ENCODE measurements at regions not wholly inside any gene's neighbourhood (a gene's known extent, or its start where the extent isn't known, plus 50 kb on each side); places are given as distances from the start of the nearest gene placed in this dataset.
"Not testable (repeated sequence)": the region's sequence is repeated elsewhere in the genome, so short reads cannot be mapped to it uniquely, and the experiment has no call there.

DNA sequence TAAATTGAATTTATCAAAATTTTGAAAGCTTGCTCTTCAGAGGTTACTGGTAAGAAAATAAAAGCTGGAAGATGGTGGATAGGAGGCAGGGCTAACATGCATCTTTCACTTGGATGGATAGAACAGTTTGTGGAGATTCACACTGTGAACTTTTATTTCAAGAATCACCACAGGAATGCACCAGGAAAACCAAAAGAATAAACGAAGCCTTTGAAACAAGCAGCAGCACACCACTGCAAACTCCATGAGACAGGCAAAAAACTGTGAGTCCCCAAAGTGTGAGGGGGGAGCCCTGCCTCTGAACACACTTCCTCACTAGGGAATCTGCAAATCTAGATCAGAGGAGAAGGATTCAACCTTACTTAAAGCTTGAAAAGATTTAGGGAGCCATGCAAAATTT, 122.2 kb downstream of the RTP4 start:
- H2AFZ ChIP-seq (ENCODE audit: low read depth, low read length, severe bottlenecking) = no peak overlapping the region
- no peak overlapping the region for H3K4me2 ChIP-seq (ENCODE audit: low read depth, low read length, poor library complexity, severe bottlenecking)
- H3K79me2 ChIP-seq (ENCODE audit: insufficient read depth, low read length) = no peaks in the 10 kb centered on the region
- H3K9me3 ChIP-seq (ENCODE audit: insufficient read depth, low read length) = peaks cover 10% of the 10 kb centered on the region; the same call in 1 of the 2 replicates
- no peak for TF ChIP-seq EZH2phosphoT487 (conservative IDR thresholded peaks at IDR 0.05; ENCODE audit: low read length)
- TF ChIP-seq, protein P1, sequence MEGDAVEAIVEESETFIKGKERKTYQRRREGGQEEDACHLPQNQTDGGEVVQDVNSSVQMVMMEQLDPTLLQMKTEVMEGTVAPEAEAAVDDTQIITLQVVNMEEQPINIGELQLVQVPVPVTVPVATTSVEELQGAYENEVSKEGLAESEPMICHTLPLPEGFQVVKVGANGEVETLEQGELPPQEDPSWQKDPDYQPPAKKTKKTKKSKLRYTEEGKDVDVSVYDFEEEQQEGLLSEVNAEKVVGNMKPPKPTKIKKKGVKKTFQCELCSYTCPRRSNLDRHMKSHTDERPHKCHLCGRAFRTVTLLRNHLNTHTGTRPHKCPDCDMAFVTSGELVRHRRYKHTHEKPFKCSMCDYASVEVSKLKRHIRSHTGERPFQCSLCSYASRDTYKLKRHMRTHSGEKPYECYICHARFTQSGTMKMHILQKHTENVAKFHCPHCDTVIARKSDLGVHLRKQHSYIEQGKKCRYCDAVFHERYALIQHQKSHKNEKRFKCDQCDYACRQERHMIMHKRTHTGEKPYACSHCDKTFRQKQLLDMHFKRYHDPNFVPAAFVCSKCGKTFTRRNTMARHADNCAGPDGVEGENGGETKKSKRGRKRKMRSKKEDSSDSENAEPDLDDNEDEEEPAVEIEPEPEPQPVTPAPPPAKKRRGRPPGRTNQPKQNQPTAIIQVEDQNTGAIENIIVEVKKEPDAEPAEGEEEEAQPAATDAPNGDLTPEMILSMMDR (IDR thresholded peaks at IDR 0.05; ENCODE audit: insufficient read depth, low read length, poor library complexity, severe bottlenecking) = no peak
- H3K9ac ChIP-seq (ENCODE audit: low read length) = no peak overlapping the region
- H3K36me3 ChIP-seq (ENCODE audit: low read length) = no peaks in the 10 kb centered on the region
- H4K20me1 ChIP-seq (ENCODE audit: low read depth, low read length) = no peaks in the 10 kb centered on the region
- no peaks in the 10 kb centered on the region for H3F3A ChIP-seq (ENCODE audit: insufficient read depth)
- H3K9me2 ChIP-seq (replicated peaks; ENCODE audit: insufficient read depth, low read length) = no peaks in the 10 kb centered on the region
- H3K27ac ChIP-seq (ENCODE audit: low read depth, low read length) = no peak overlapping the region
- H3K27me3 ChIP-seq (ENCODE audit: low read length) = no peaks in the 10 kb centered on the region
- no peak overlapping the region for H3K4me3 ChIP-seq (ENCODE audit: insufficient read depth, low read length, poor library complexity, severe bottlenecking)

DNA sequence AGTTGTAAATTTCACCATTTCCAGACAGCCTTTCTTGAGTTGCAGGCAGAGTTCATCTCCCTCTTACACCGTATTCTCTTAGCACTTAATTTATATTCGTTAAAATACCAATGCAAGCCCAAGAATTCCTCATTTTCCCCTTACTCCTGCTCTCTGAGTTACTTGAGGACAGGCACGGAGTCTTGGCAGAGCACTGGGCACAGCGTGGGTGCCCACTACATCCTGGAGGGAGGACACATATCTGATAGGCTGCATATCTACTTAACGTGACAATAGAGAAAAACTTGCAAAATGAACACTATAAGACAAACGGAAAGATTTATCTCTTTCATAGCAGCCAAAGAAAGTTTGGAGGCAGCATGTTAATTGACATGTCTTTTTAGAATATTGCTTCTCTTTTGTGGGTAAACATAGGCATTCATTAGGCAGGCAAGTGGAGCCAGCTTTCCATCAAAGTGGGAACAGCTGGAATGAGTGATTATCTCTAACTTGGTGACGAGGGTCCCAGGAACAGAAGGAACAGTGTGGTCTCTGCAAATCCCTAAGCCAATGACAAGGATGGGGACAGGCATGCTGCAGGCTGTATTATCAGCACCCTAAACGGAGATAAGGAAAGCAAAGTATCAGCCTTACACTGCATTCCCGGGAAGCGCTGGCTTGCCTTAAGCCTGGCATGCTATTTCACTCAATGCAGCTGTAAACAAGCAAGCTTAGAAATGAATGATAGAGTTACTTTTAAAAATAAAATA, 116.5 kb downstream of the RTP4 start:
- H3K4me2 ChIP-seq (ENCODE audit: low read depth, low read length, poor library complexity, severe bottlenecking) = no peak overlapping the region
- no peak overlapping the region for H2AFZ ChIP-seq (ENCODE audit: low read depth, low read length, severe bottlenecking)
- no peak overlapping the region for H3K27ac ChIP-seq (ENCODE audit: low read depth, low read length)
- H4K20me1 ChIP-seq (ENCODE audit: low read depth, low read length) = no peaks in the 10 kb centered on the region
- H3K9me3 ChIP-seq (ENCODE audit: insufficient read depth, low read length) = no peaks in the 10 kb centered on the region
- no peaks in the 10 kb centered on the region for H3K27me3 ChIP-seq (ENCODE audit: low read length)
- TF ChIP-seq, protein P1 (IDR thresholded peaks at IDR 0.05; ENCODE audit: insufficient read depth, low read length, poor library complexity, severe bottlenecking) = no peak
- no peak for TF ChIP-seq EZH2phosphoT487 (conservative IDR thresholded peaks at IDR 0.05; ENCODE audit: low read length)
- no peaks in the 10 kb centered on the region for H3F3A ChIP-seq (ENCODE audit: insufficient read depth)
- no peak overlapping the region for H3K9ac ChIP-seq (ENCODE audit: low read length)
- H3K79me2 ChIP-seq (ENCODE audit: insufficient read depth, low read length) = no peaks in the 10 kb centered on the region
- no peak overlapping the region for H3K4me3 ChIP-seq (ENCODE audit: insufficient read depth, low read length, poor library complexity, severe bottlenecking)
- H3K36me3 ChIP-seq (ENCODE audit: low read length) = no peaks in the 10 kb centered on the region
- no peaks in the 10 kb centered on the region for H3K9me2 ChIP-seq (replicated peaks; ENCODE audit: insufficient read depth, low read length)

DNA sequence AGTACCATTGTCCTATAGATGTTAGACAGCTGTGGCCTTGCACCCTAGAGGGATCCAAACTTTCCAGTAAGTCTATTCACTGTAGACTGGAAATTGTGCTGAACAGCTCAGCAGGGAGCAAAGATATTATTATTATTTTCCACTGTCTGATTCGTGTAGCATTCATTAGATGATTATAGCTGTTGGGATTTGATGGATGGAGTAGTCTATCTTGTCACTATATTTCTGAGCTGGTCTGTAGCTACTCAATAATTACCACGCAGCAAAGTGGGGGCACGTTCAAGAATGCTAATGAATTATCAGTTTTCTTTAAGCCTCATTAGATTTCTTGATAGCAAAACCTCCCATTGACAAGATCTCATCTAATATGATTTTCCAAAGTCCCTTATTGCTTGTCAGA, 113.2 kb downstream of the RTP4 start:
- Histone ChIP-seq H3K36me3 (ENCODE audit: low read length) (no peaks in the 10 kb centered on the region), H3K27ac (ENCODE audit: low read depth, low read length) (no peak overlapping the region), H3K9me3 (ENCODE audit: insufficient read depth, low read length) (no peaks in the 10 kb centered on the region), H4K20me1 (ENCODE audit: low read depth, low read length) (no peaks in the 10 kb centered on the region), H3K79me2 (ENCODE audit: insufficient read depth, low read length) (no peaks in the 10 kb centered on the region), H3K9me2 (replicated peaks; ENCODE audit: insufficient read depth, low read length) (no peaks in the 10 kb centered on the region), H3K4me2 (ENCODE audit: low read depth, low read length, poor library complexity, severe bottlenecking) (no peak overlapping the region), H3F3A (ENCODE audit: insufficient read depth) (no peaks in the 10 kb centered on the region), H3K4me3 (ENCODE audit: insufficient read depth, low read length, poor library complexity, severe bottlenecking) (no peak overlapping the region), H2AFZ (ENCODE audit: low read depth, low read length, severe bottlenecking) (no peak overlapping the region), H3K9ac (ENCODE audit: low read length) (no peak overlapping the region), H3K27me3 (ENCODE audit: low read length) (no peaks in the 10 kb centered on the region)
- TF ChIP-seq EZH2phosphoT487 (conservative IDR thresholded peaks at IDR 0.05; ENCODE audit: low read length) = no peak
- TF ChIP-seq, protein P1 (IDR thresholded peaks at IDR 0.05; ENCODE audit: insufficient read depth, low read length, poor library complexity, severe bottlenecking) = no peak

DNA sequence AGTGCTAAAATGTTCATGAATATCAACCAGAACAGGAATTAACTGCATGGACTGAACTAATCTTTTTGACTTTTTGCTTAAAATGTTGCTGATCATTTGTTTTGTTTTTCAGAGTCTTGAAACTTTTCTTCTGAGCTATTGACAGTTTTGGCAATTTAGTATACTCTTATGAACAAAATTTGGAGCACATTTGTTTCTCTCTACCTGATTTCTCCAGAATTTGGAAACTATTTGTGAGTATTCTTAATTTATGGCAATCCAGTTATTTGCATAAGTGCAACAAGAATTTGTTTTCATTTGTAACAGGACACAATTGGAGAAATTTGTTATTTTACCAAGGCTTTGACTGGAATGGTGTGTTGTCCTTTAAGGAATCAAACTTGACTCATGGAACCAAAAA, 107.4 kb downstream of the RTP4 start:
- not testable (repeated sequence) for H4K20me1 ChIP-seq (ENCODE audit: low read depth, low read length); H2AFZ ChIP-seq (ENCODE audit: low read depth, low read length, severe bottlenecking); H3F3A ChIP-seq (ENCODE audit: insufficient read depth); H3K79me2 ChIP-seq (ENCODE audit: insufficient read depth, low read length); H3K4me3 ChIP-seq (ENCODE audit: insufficient read depth, low read length, poor library complexity, severe bottlenecking); H3K9me3 ChIP-seq (ENCODE audit: insufficient read depth, low read length); H3K9me2 ChIP-seq (replicated peaks; ENCODE audit: insufficient read depth, low read length); H3K9ac ChIP-seq (ENCODE audit: low read length); H3K4me2 ChIP-seq (ENCODE audit: low read depth, low read length, poor library complexity, severe bottlenecking); H3K27ac ChIP-seq (ENCODE audit: low read depth, low read length); H3K36me3 ChIP-seq (ENCODE audit: low read length); H3K27me3 ChIP-seq (ENCODE audit: low read length)

Data from SU-DHL-6 (cell line).